ENCODE measurements at regions not wholly inside any gene's neighbourhood (a gene's known extent, or its start where the extent isn't known, plus 50 kb on each side); places are given as distances from the start of the nearest gene placed in this dataset.
A peak's percentile ranks its signal among the peaks of the same experiment; 100 is the strongest.

DNA sequence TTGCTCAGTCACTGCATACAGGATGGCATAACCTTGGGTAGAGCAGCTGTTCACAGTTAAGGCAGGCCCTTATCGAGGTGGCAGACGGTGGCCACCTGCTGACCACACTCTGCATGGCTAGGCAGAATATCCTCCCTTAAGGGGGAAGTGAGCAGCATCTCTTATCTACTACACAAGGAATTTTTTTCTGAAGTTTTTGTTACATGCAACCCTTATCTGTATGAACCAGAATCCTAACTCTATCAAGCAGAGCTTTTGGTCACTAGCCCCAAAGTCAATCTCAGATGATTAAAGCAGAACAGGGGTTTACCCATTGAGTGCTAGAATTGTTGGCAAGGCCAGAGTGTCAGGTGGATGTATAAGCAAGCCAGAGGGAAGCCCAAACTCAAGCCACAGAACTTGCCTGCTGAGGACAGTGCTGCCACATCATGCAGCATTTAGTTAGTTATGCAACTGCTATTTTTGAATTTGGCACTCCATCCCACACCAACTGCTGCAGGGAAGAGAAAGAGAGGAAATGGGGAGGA, 192.8 kb downstream of the TBX5 start (continued):
- no peak for TF ChIP-seq CEBPG (CRISPR knock-in tag; IDR thresholded peaks at IDR 0.05)
- TF ChIP-seq CEBPG (tag; conservative IDR thresholded peaks at IDR 0.05 in 1 of 2, IDR thresholded peaks at IDR 0.05 in 1 of 2): no peak
- no peak for TF ChIP-seq PURB (CRISPR knock-in tag; IDR thresholded peaks at IDR 0.05; ENCODE audit: low read depth)
- TF ChIP-seq ETS2 (tag; IDR thresholded peaks at IDR 0.05; ENCODE audit: borderline replicate concordance, poor library complexity, severe bottlenecking): no peak
- TF ChIP-seq DNMT1 (IDR thresholded peaks at IDR 0.05): no peak
- no peak for TF ChIP-seq XRCC5 (IDR thresholded peaks at IDR 0.05; ENCODE audit: low read depth, low read length)
- TF ChIP-seq HDGF (IDR thresholded peaks at IDR 0.05): no peak
- TF ChIP-seq KAT7 (CRISPR knock-in tag; IDR thresholded peaks at IDR 0.05; ENCODE audit: borderline replicate concordance): no peak
- TF ChIP-seq LARP7 (IDR thresholded peaks at IDR 0.05): no peak
- TF ChIP-seq ZNF174 (CRISPR knock-in tag; IDR thresholded peaks at IDR 0.05): no peak
- no peak for TF ChIP-seq L3MBTL2 (IDR thresholded peaks at IDR 0.05)
- peak; percentile 62; the same call in 1 of the 2 replicates for TF ChIP-seq SOX6 (IDR thresholded peaks at IDR 0.05)
- TF ChIP-seq, protein P1, sequence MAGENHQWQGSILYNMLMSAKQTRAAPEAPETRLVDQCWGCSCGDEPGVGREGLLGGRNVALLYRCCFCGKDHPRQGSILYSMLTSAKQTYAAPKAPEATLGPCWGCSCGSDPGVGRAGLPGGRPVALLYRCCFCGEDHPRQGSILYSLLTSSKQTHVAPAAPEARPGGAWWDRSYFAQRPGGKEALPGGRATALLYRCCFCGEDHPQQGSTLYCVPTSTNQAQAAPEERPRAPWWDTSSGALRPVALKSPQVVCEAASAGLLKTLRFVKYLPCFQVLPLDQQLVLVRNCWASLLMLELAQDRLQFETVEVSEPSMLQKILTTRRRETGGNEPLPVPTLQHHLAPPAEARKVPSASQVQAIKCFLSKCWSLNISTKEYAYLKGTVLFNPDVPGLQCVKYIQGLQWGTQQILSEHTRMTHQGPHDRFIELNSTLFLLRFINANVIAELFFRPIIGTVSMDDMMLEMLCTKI (IDR thresholded peaks at IDR 0.05; ENCODE audit: partially characterized antibody): no peak
- no peak for TF ChIP-seq ZNF124 (CRISPR knock-in tag; IDR thresholded peaks at IDR 0.05)
- TF ChIP-seq FOXM1 (IDR thresholded peaks at IDR 0.05; ENCODE audit: low read depth): peak; percentile 54; the same call in 1 of the 2 replicates
- no peak for TF ChIP-seq FOXM1 (CRISPR knock-in tag; IDR thresholded peaks at IDR 0.05; ENCODE audit: low read depth)
- TF ChIP-seq NCOR1 (IDR thresholded peaks at IDR 0.05): peak; percentile 47
- no peak for TF ChIP-seq ZSCAN32 (CRISPR knock-in tag; IDR thresholded peaks at IDR 0.05)
- TF ChIP-seq, protein P2, sequence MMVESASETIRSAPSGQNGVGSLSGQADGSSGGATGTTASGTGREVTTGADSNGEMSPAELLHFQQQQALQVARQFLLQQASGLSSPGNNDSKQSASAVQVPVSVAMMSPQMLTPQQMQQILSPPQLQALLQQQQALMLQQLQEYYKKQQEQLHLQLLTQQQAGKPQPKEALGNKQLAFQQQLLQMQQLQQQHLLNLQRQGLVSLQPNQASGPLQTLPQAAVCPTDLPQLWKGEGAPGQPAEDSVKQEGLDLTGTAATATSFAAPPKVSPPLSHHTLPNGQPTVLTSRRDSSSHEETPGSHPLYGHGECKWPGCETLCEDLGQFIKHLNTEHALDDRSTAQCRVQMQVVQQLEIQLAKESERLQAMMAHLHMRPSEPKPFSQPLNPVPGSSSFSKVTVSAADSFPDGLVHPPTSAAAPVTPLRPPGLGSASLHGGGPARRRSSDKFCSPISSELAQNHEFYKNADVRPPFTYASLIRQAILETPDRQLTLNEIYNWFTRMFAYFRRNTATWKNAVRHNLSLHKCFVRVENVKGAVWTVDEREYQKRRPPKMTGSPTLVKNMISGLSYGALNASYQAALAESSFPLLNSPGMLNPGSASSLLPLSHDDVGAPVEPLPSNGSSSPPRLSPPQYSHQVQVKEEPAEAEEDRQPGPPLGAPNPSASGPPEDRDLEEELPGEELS (CRISPR knock-in tag; IDR thresholded peaks at IDR 0.05; ENCODE audit: borderline replicate concordance): no peak
- TF ChIP-seq SPI1 (IDR thresholded peaks at IDR 0.05; ENCODE audit: borderline replicate concordance, low read depth, low read length): peak; percentile 14; the same call in 1 of the 2 replicates
- no peak for TF ChIP-seq GATA2 (CRISPR knock-in tag; IDR thresholded peaks at IDR 0.05)
- no peak for TF ChIP-seq SIN3B (IDR thresholded peaks at IDR 0.05; ENCODE audit: low read depth)
- peak; percentile 42; the same call in 1 of the 2 replicates for TF ChIP-seq STAT5A (IDR thresholded peaks at IDR 0.05; ENCODE audit: borderline replicate concordance, low read length)
- TF ChIP-seq ZNF586 (CRISPR knock-in tag; conservative IDR thresholded peaks at IDR 0.05): no peak
- TF ChIP-seq NONO (IDR thresholded peaks at IDR 0.05; ENCODE audit: low read depth in 2 of 2, low read length in 1 of 2): no peak
- TF ChIP-seq TCF7 (IDR thresholded peaks at IDR 0.05; ENCODE audit: borderline replicate concordance): no peak
- peak; percentile 52; the same call in 1 of the 2 replicates for TF ChIP-seq MTA2 (IDR thresholded peaks at IDR 0.05; ENCODE audit: low read depth)
- no peak for TF ChIP-seq ELF1 (tag; IDR thresholded peaks at IDR 0.05)
- no peak for TF ChIP-seq ZKSCAN8 (CRISPR knock-in tag; IDR thresholded peaks at IDR 0.05)
- peak; percentile 88 for TF ChIP-seq TEAD4 (IDR thresholded peaks at IDR 0.05; ENCODE audit: low read length)
- no peak for TF ChIP-seq TEAD4 (CRISPR knock-in tag; IDR thresholded peaks at IDR 0.05; ENCODE audit: borderline replicate concordance)
